ENCODE measurements at regions not wholly inside any gene's neighbourhood (a gene's known extent, or its start where the extent isn't known, plus 50 kb on each side); places are given as distances from the start of the nearest gene placed in this dataset.

- TF ChIP-seq MXI1 (IDR thresholded peaks at IDR 0.05; ENCODE audit: borderline replicate concordance, low read depth, low read length) (no peak), RCOR1 (IDR thresholded peaks at IDR 0.05; ENCODE audit: insufficient replicate concordance, low read length) (no peak), MAZ (IDR thresholded peaks at IDR 0.05; ENCODE audit: borderline replicate concordance, low read depth, low read length) (no peak), FOS (IDR thresholded peaks at IDR 0.05; ENCODE audit: low read depth, low read length) (no peak), MAFK (IDR thresholded peaks at IDR 0.05; ENCODE audit: low read depth, low read length) (no peak), BHLHE40 (IDR thresholded peaks at IDR 0.05; ENCODE audit: low read depth, low read length) (no peak), USF2 (IDR thresholded peaks at IDR 0.05; ENCODE audit: low read depth, low read length) (no peak), NFE2L2 (IDR thresholded peaks at IDR 0.05; ENCODE audit: low read depth, low read length) (no peak), RFX5 (IDR thresholded peaks at IDR 0.05; ENCODE audit: low read depth, low read length) (no peak), POLR2A (IDR thresholded peaks at IDR 0.05; ENCODE audit: low read depth, low read length) (no peak), SMC3 (IDR thresholded peaks at IDR 0.05; ENCODE audit: low read depth, low read length) (no peak), RAD21 (IDR thresholded peaks at IDR 0.05; ENCODE audit: low read length) (no peak), CTCF (conservative IDR thresholded peaks at IDR 0.05; ENCODE audit: low read depth, low read length) (no peak), ELK1 (IDR thresholded peaks at IDR 0.05; ENCODE audit: borderline replicate concordance, low read depth, low read length) (no peak), CEBPB (IDR thresholded peaks at IDR 0.05; ENCODE audit: low read depth, low read length) (no peak), CHD1 (IDR thresholded peaks at IDR 0.05; ENCODE audit: low read depth, low read length) (no peak)
- intact Hi-C loops (cut with micrococcal nuclease): no loop called here
- Histone ChIP-seq H3K23ac (ENCODE audit: low read depth, low read length) (no peak overlapping the region), H2AFZ (replicated peaks; ENCODE audit: low read length, poor library complexity) (no peak overlapping the region), H2AK9ac (replicated peaks; ENCODE audit: low read depth, low read length, poor library complexity) (no peak overlapping the region), H2BK120ac (ENCODE audit: low read depth, low read length) (no peak overlapping the region), H3K79me1 (ENCODE audit: low read depth in 1 of 2, low read length in 2 of 2) (no peaks in the 10 kb centered on the region), H3K4me1 (ENCODE audit: control insufficient read depth, insufficient read depth, low read length) (no peaks in the 10 kb centered on the region), H4K8ac (ENCODE audit: low read depth in 2 of 2, low read length in 2 of 2) (no peak overlapping the region), H2BK20ac (ENCODE audit: low read depth, low read length) (no peak overlapping the region), H3K27ac (ENCODE audit: insufficient read depth, low read length) (no peak overlapping the region), H3K14ac (replicated peaks; ENCODE audit: low read depth, low read length) (no peak overlapping the region), H3K9ac (ENCODE audit: low read depth, low read length) (no peak overlapping the region), H3K9me1 (ENCODE audit: insufficient read depth, low read length) (no peaks in the 10 kb centered on the region), H3K4ac (ENCODE audit: low read depth, low read length) (no peak overlapping the region), H3K9me3 (ENCODE audit: control insufficient read depth, insufficient read depth, low read length) (no peaks in the 10 kb centered on the region), H2BK5ac (ENCODE audit: low read depth, low read length, poor library complexity, severe bottlenecking) (no peak overlapping the region), H3K4me2 (ENCODE audit: low read depth, low read length) (no peak overlapping the region), H4K5ac (ENCODE audit: low read depth, low read length) (no peak overlapping the region), H3K18ac (ENCODE audit: low read depth, low read length) (no peak overlapping the region), H2BK15ac (ENCODE audit: low read depth, low read length) (no peak overlapping the region), H3K27me3 (ENCODE audit: control insufficient read depth, insufficient read depth, low read length) (no peaks in the 10 kb centered on the region), H3K36me3 (ENCODE audit: control insufficient read depth, insufficient read depth, low read length) (no peaks in the 10 kb centered on the region), H2AK5ac (ENCODE audit: low read depth, low read length) (no peak overlapping the region), H3K4me3 (ENCODE audit: insufficient read depth, low read depth, low read length) (no peak overlapping the region), H3K56ac (ENCODE audit: extremely low read depth, insufficient read depth, low read length) (no peak overlapping the region), H4K20me1 (ENCODE audit: insufficient read depth, low read length) (no peaks in the 10 kb centered on the region), H4K91ac (ENCODE audit: insufficient read depth, low read depth, low read length) (no peak overlapping the region)
- dilution Hi-C loops (cut with HindIII; ENCODE audit: low sequenced_read_pairs, unreplicated experiment): no loop called here
- no TSS peak for BruUV-seq (replicated peaks)
- ChIA-PET CTCF (no interaction called here), POLR2A (ENCODE audit: unreplicated experiment) (no interaction called here)
- DNase-seq (no peak), ATAC-seq (ENCODE audit: low read depth) (no peak)
- in situ Hi-C loops (cut with MboI; ENCODE audit: low sequenced_read_pairs): no loop called here
- 84% methylated on average over 8 of the region's 13 CpGs; no CpG with 5 or more reads in 1 of the 2 experiments for WGBS, 2 experiments (ENCODE audit: extremely low coverage in 2 of 2, insufficient read length in 1 of 2)
Observed at GRCh38 chr1:83734420-83734819, 264.5 kb downstream of the TTLL7 start.
